ENCODE measurements at regions not wholly inside any gene's neighbourhood (a gene's known extent, or its start where the extent isn't known, plus 50 kb on each side); places are given as distances from the start of the nearest gene placed in this dataset.

DNA sequence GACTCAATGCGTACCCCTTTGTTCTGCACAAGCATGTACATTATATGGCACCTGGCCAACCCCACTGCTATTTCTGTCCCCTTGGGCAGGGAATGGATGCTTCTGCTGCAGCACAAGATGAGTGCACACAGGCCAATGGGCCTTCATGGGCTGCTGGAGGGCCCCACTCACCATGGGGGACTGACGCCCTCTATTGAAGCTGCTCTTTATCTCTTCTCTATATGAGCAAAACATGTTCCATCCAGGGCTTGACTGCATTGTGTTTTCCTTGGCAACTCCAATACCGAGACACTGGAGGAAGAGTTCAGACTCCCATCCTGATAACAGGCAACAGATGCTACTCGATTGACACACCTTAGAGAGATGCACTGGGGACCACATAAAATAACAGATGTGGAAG is 251.6 kb upstream of the NCKAP5 start:
- Histone ChIP-seq H3K79me2 (ENCODE audit: insufficient read depth, low read length) (no peaks in the 10 kb centered on the region), H2BK120ac (ENCODE audit: low read depth, low read length, poor library complexity, severe bottlenecking) (no peak overlapping the region), H3K79me1 (ENCODE audit: insufficient read depth, low read depth, low read length, poor library complexity, severe bottlenecking) (no peaks in the 10 kb centered on the region), H4K8ac (replicated peaks; ENCODE audit: insufficient read length, low read depth, low read length) (no peak overlapping the region), H3K18ac (ENCODE audit: insufficient read length, low read depth, low read length) (no peak overlapping the region), H3T11ph (ENCODE audit: low read length) (no peak overlapping the region), H2BK15ac (ENCODE audit: low read depth, low read length) (no peak overlapping the region), H3K56ac (ENCODE audit: insufficient read length, low read depth, low read length) (no peak overlapping the region), H2AFZ (ENCODE audit: low read length) (no peak overlapping the region), H2BK20ac (ENCODE audit: low read depth, low read length, poor library complexity, severe bottlenecking) (no peak overlapping the region), H4K5ac (ENCODE audit: insufficient read length, low read depth, low read length) (no peak overlapping the region), H3K4me2 (ENCODE audit: insufficient read depth, insufficient read length, low read length) (no peak overlapping the region), H3K4ac (ENCODE audit: low read depth, low read length) (no peak overlapping the region), H2BK5ac (ENCODE audit: insufficient read length, low read length) (no peak overlapping the region), H3K27ac (ENCODE audit: insufficient read length, low read depth, low read length) (no peak overlapping the region), H2AK5ac (ENCODE audit: insufficient read length, low read length) (no peak overlapping the region), H2BK12ac (ENCODE audit: insufficient read length, low read depth, low read length) (no peak overlapping the region), H4K91ac (ENCODE audit: insufficient read length, low read depth, low read length) (no peak overlapping the region), H3K23me2 (ENCODE audit: insufficient read length, low read depth, low read length, poor library complexity, severe bottlenecking) (no peaks in the 10 kb centered on the region), H3K9ac (ENCODE audit: extremely low read depth, insufficient read length, low read length) (no peak overlapping the region), H3K4me1 (ENCODE audit: insufficient read depth, low read length) (no peaks in the 10 kb centered on the region; the same call in 1 of the 2 replicates), H3K9me3 (ENCODE audit: control insufficient read depth, low read depth, low read length) (no peaks in the 10 kb centered on the region), H3K14ac (ENCODE audit: insufficient read depth, low read length) (no peak overlapping the region), H3K23ac (ENCODE audit: insufficient read length, low read depth, low read length) (no peak overlapping the region), H3K27me3 (ENCODE audit: insufficient read depth, low read length) (no peaks in the 10 kb centered on the region), H4K20me1 (ENCODE audit: control insufficient read depth, insufficient read depth, insufficient read length) (no peaks in the 10 kb centered on the region)
- TF ChIP-seq CTCF (conservative IDR thresholded peaks at IDR 0.05), result no peak
- no peak for DNase-seq
- H3K4me3 Mint-ChIP-seq, result no peak overlapping the region
- peaks cover 4 to 6% of the 10 kb centered on the region in 2 experiments; a peak in 2 of 4 replicates for H3K4me1 Mint-ChIP-seq
- no CpG with 5 or more reads among the region's 4 CpGs for WGBS (ENCODE audit: extremely low coverage, insufficient read length, low lambda C conversion rate)
- H3K36me3 Mint-ChIP-seq (ENCODE audit: insufficient read depth in 1 of 3, low read depth in 3 of 3), result no peaks in the 10 kb centered on the region
- H3K9me3 Mint-ChIP-seq, result no peaks in the 10 kb centered on the region
- no peak overlapping the region; a peak in 1 of 7 replicates for H3K27ac Mint-ChIP-seq
- H3K27me3 Mint-ChIP-seq (ENCODE audit: low read depth), result no peaks in the 10 kb centered on the region
